Neural progenitor cell (in vitro differentiated cells): ENCODE measurements at regions not wholly inside any gene's neighbourhood (a gene's known extent, or its start where the extent isn't known, plus 50 kb on each side); places are given as distances from the start of the nearest gene placed in this dataset.
A peak's percentile ranks its signal among the peaks of the same experiment; 100 is the strongest.

Source experiments
- DNase-seq: peaks from one replicate; pipeline ENCODE4 v3.0.0-alpha.2; 2016; ENCODE audit warnings: low spot score
- H2AFZ ChIP-seq: fragments of 200-600 bp; sonication (generic); replicated peaks from 2 replicates; pipeline ENCODE4 v1.6.1; 2016; ENCODE audit warnings: antibody characterized with exemption
- H3F3A ChIP-seq: fragments of 200-600 bp; sonication (generic); 2 replicates; pipeline ENCODE4 v1.6.1; 2016; ENCODE audit warnings: antibody characterized with exemption, low read depth
- H3K27ac ChIP-seq: fragments of 200-600 bp; sonication (generic); 2 replicates; pipeline ENCODE4 v1.5.1; 2016; ENCODE audit warnings: mild to moderate bottlenecking
- H3K27me3 ChIP-seq: fragments of 200-600 bp; sonication (generic); 2 replicates; pipeline ENCODE4 v1.6.1; 2016; ENCODE audit warnings: mild to moderate bottlenecking, moderate library complexity
- H3K36me3 ChIP-seq: fragments of 200-600 bp; sonication (generic); 2 replicates; pipeline ENCODE4 v1.5.1; 2016
- H3K4me1 ChIP-seq: fragments of 200-600 bp; sonication (generic); 2 replicates; pipeline ENCODE4 v1.6.1; 2016; ENCODE audit warnings: mixed run types
- H3K4me2 ChIP-seq: fragments of 200-600 bp; sonication (generic); 2 replicates; pipeline ENCODE4 v1.6.1; 2016
- H3K4me3 ChIP-seq: fragments of 200-600 bp; sonication (generic); 2 replicates; pipeline ENCODE4 v1.5.1; 2016
- H3K79me2 ChIP-seq: fragments of 200-600 bp; sonication (generic); 2 replicates; pipeline ENCODE4 v1.6.1; 2016; ENCODE audit warnings: low read depth
- H3K9ac ChIP-seq: fragments of 200-600 bp; sonication (generic); 2 replicates; pipeline ENCODE4 v1.6.1; 2016
- H3K9me3 ChIP-seq: fragments of 200-600 bp; sonication (generic); 2 replicates; pipeline ENCODE4 v1.5.1; 2016; ENCODE audit warnings: low read depth
- H4K20me1 ChIP-seq: fragments of 200-600 bp; sonication (generic); 2 replicates; pipeline ENCODE4 v1.6.1; 2016; ENCODE audit warnings: low read depth
- H3K27ac Mint-ChIP-seq: 3 replicates; pipeline ENCODE4 v1.8.0; 2021; ENCODE audit warnings: mixed read lengths
- H3K27me3 Mint-ChIP-seq: 2 replicates; pipeline ENCODE4 v1.8.0; 2022; ENCODE audit warnings: low read depth, mild to moderate bottlenecking, inconsistent platforms, moderate library complexity, mixed read lengths; ENCODE audit not compliant: insufficient read depth
- H3K36me3 Mint-ChIP-seq: 3 replicates; pipeline ENCODE4 v1.8.0; 2021; ENCODE audit warnings: mixed read lengths
- H3K4me1 Mint-ChIP-seq: 3 replicates; pipeline ENCODE4 v1.8.0; 2021; ENCODE audit warnings: mixed read lengths
- H3K4me3 Mint-ChIP-seq: 3 replicates; pipeline ENCODE4 v1.8.0; 2021; ENCODE audit warnings: mild to moderate bottlenecking, moderate library complexity, mixed read lengths
- H3K9me3 Mint-ChIP-seq: 3 replicates; pipeline ENCODE4 v1.8.0; 2020; ENCODE audit warnings: mixed read lengths
- CTCF ChIP-seq: fragments of 200-600 bp; sonication (generic); IDR thresholded peaks from 2 replicates; pipeline ENCODE4 v1.5.1; 2017; ENCODE audit warnings: antibody characterized with exemption, mild to moderate bottlenecking
- EZH2 ChIP-seq: fragments of 200-600 bp; sonication (generic); IDR thresholded peaks from 2 replicates; pipeline ENCODE4 v1.6.1; 2017; ENCODE audit warnings: antibody characterized with exemption, mild to moderate bottlenecking, moderate library complexity
- EZH2phosphoT487 ChIP-seq: fragments of 200-600 bp; sonication (generic); IDR thresholded peaks from 2 replicates; pipeline ENCODE4 v1.6.1; 2017; ENCODE audit warnings: antibody characterized with exemption

DNA sequence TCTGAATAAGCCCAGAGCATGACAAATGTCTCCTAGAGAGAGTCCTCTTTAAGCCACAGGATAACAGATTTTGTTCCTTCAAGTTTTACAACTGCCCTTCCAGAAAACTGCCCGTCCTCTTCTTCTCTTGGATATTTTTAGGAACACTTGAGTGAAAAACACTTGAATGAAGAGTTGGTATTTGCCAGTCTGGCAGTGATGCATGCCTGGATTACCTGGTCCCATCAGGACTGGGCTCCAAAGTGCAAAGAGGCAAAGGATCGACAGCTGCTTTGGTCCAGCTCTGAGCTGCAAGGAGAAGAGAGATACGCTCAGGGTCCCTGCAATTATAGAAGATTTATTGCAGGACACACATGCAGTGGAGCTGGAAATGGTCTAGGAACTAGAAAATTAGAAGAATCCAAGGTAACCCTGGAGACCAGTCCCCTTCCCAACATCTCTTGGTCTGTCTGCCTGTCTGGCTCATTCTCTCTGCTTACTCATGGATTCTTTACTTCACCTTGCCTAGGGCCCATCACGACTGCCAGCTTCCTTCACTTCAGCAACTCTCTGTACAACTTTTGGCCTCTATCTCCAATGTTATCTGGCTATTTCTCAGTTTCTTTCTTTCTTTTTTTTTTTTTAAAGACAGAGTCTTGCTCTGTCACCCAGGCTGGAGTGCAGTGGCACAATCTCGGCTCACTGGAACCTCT, 112.1 kb upstream of the SIX2 start:
- H3K9me3 ChIP-seq = no peaks in the 10 kb centered on the region
- H3K79me2 ChIP-seq = no peaks in the 10 kb centered on the region
- no peak overlapping the region for H3K27ac ChIP-seq
- H3K27me3 ChIP-seq = no peaks in the 10 kb centered on the region
- no peak overlapping the region for H3K4me3 ChIP-seq
- Mint-ChIP-seq H3K4me3 (no peak overlapping the region), H3K27ac (no peak overlapping the region), H3K9me3 (no peaks in the 10 kb centered on the region), H3K36me3 (no peaks in the 10 kb centered on the region), H3K27me3 (peaks cover 2% of the 10 kb centered on the region), H3K4me1 (peaks cover 4% of the 10 kb centered on the region)
- no peak for TF ChIP-seq CTCF
- no peak for TF ChIP-seq EZH2
- no peak for TF ChIP-seq EZH2phosphoT487
- H3K4me1 ChIP-seq = no peaks in the 10 kb centered on the region
- no peaks in the 10 kb centered on the region for H3K36me3 ChIP-seq
- no peak overlapping the region for H3K4me2 ChIP-seq
- DNase-seq = no peak
- H3K9ac ChIP-seq = no peak overlapping the region
- H3F3A ChIP-seq = no peaks in the 10 kb centered on the region
- no peaks in the 10 kb centered on the region for H4K20me1 ChIP-seq
- no peak overlapping the region for H2AFZ ChIP-seq

GRCh38 chr2:45120546-45120945, 111.3 kb upstream of the SIX2 start:
- H3K4me3 Mint-ChIP-seq = no peak overlapping the region
- no peaks in the 10 kb centered on the region for H3K9me3 Mint-ChIP-seq
- no peak overlapping the region for H3K4me3 ChIP-seq
- peaks cover 2% of the 10 kb centered on the region for H3K27me3 Mint-ChIP-seq
- H3K79me2 ChIP-seq = no peaks in the 10 kb centered on the region
- H3K9ac ChIP-seq = no peak overlapping the region
- no peaks in the 10 kb centered on the region for H3K27me3 ChIP-seq
- DNase-seq = no peak
- H2AFZ ChIP-seq = peak overlapping the region; percentile 28
- TF ChIP-seq EZH2phosphoT487 = no peak
- no peak for TF ChIP-seq CTCF
- no peak overlapping the region for H3K27ac ChIP-seq
- H3K4me1 ChIP-seq = no peaks in the 10 kb centered on the region
- H3K27ac Mint-ChIP-seq = no peak overlapping the region
- no peak overlapping the region for H3K4me2 ChIP-seq
- H3K36me3 Mint-ChIP-seq = no peaks in the 10 kb centered on the region
- H3K9me3 ChIP-seq = no peaks in the 10 kb centered on the region
- no peaks in the 10 kb centered on the region for H4K20me1 ChIP-seq
- peaks cover 4% of the 10 kb centered on the region for H3K4me1 Mint-ChIP-seq
- H3F3A ChIP-seq = no peaks in the 10 kb centered on the region
- H3K36me3 ChIP-seq = no peaks in the 10 kb centered on the region

- no peak for DNase-seq
- no peaks in the 10 kb centered on the region for H3K36me3 Mint-ChIP-seq
- H3K27ac ChIP-seq = no peak overlapping the region
- H3K27ac Mint-ChIP-seq = no peak overlapping the region
- no peak overlapping the region for H3K9ac ChIP-seq
- peaks cover 2% of the 10 kb centered on the region for H3K27me3 Mint-ChIP-seq
- H3K4me3 ChIP-seq = no peak overlapping the region
- no peaks in the 10 kb centered on the region for H3K27me3 ChIP-seq
- TF ChIP-seq EZH2phosphoT487 (no peak), CTCF (no peak), EZH2 (no peak)
- no peaks in the 10 kb centered on the region for H3K9me3 Mint-ChIP-seq
- no peaks in the 10 kb centered on the region for H3K79me2 ChIP-seq
- H3K4me2 ChIP-seq = no peak overlapping the region
- H3F3A ChIP-seq = no peaks in the 10 kb centered on the region
- no peak overlapping the region for H3K4me3 Mint-ChIP-seq
- no peaks in the 10 kb centered on the region for H3K4me1 ChIP-seq
- H3K4me1 Mint-ChIP-seq = peaks cover 4% of the 10 kb centered on the region
- H3K36me3 ChIP-seq = no peaks in the 10 kb centered on the region
- no peak overlapping the region for H2AFZ ChIP-seq
- H4K20me1 ChIP-seq = no peaks in the 10 kb centered on the region
- no peaks in the 10 kb centered on the region for H3K9me3 ChIP-seq
These were observed 110.6 kb upstream of the SIX2 start for GRCh38 chr2:45119855-45120254.
